ENCODE measurements at regions not wholly inside any gene's neighbourhood (a gene's known extent, or its start where the extent isn't known, plus 50 kb on each side); places are given as distances from the start of the nearest gene placed in this dataset.

- no peak for TF ChIP-seq PATZ1 (CRISPR knock-in tag; IDR thresholded peaks at IDR 0.05; ENCODE audit: borderline replicate concordance)
- no peak for TF ChIP-seq ISL1 (CRISPR knock-in tag; IDR thresholded peaks at IDR 0.05)
- no peak for TF ChIP-seq ARNTL (CRISPR knock-in tag; IDR thresholded peaks at IDR 0.05; ENCODE audit: borderline replicate concordance, low read depth)
- no peak for TF ChIP-seq SNAI2 (CRISPR knock-in tag; IDR thresholded peaks at IDR 0.05)
- no peak for TF ChIP-seq RARB (CRISPR knock-in tag; IDR thresholded peaks at IDR 0.05)
- no peak for TF ChIP-seq POU6F1 (CRISPR knock-in tag; IDR thresholded peaks at IDR 0.05; ENCODE audit: borderline replicate concordance, low read depth)
- TF ChIP-seq TOX (CRISPR knock-in tag; IDR thresholded peaks at IDR 0.05; ENCODE audit: borderline replicate concordance), result no peak
- no peak for TF ChIP-seq CREB5 (CRISPR knock-in tag; IDR thresholded peaks at IDR 0.05; ENCODE audit: low read depth)
- no peak for TF ChIP-seq ZFP30 (CRISPR knock-in tag; IDR thresholded peaks at IDR 0.05)
- TF ChIP-seq ZFP3 (CRISPR knock-in tag; IDR thresholded peaks at IDR 0.05), result no peak
These were observed 131.8 kb upstream of the GALNT5 start for GRCh38 chr2:157125685-157126084.
